SK-N-SH (cell line): ENCODE measurements at regions not wholly inside any gene's neighbourhood (a gene's known extent, or its start where the extent isn't known, plus 50 kb on each side); places are given as distances from the start of the nearest gene placed in this dataset.
A peak's percentile ranks its signal among the peaks of the same experiment; 100 is the strongest.

ENCODE experiments used
- CHD2 ChIP-seq: fragments of 150-350 bp; IDR thresholded peaks from 2 replicates; pipeline ENCODE4 v1.6.1; 2018; ENCODE audit warnings: low read length; ENCODE audit not compliant: partially characterized antibody
- ELF1 ChIP-seq: IDR thresholded peaks from 2 replicates; pipeline ENCODE4 v1.4.0; 2012
- EP300 ChIP-seq, 2 experiments: IDR thresholded peaks; 2 replicates each; pipeline versions ENCODE4 v1.4.0 to v1.6.1; 2012; ENCODE audit warnings: borderline replicate concordance in 1 of 2, low read depth in 1 of 2, low read length in 1 of 2
- EZH2phosphoT487 ChIP-seq: fragments of 200-600 bp; sonication (generic); IDR thresholded peaks from 2 replicates; pipeline ENCODE4 v1.6.1; 2017; ENCODE audit warnings: low read depth, mixed run types, mild to moderate bottlenecking, antibody characterized with exemption, moderate library complexity, borderline replicate concordance
- FOSL2 ChIP-seq: IDR thresholded peaks from 2 replicates; pipeline ENCODE4 v1.4.0; 2012; ENCODE audit warnings: low read depth, mild to moderate bottlenecking, moderate library complexity, borderline replicate concordance
- FOXJ3 ChIP-seq: sonication (generic); formaldehyde crosslinking; IDR thresholded peaks from 2 replicates; pipeline ENCODE4 v1.5.1; 2020; ENCODE audit warnings: mild to moderate bottlenecking, missing genetic modification reagents
- FOXM1 ChIP-seq: IDR thresholded peaks from 2 replicates; pipeline ENCODE4 v1.4.0; 2012; ENCODE audit warnings: low read depth, mild to moderate bottlenecking
- GABPA ChIP-seq: IDR thresholded peaks from 2 replicates; pipeline ENCODE4 v1.4.0; 2012; ENCODE audit warnings: low read depth, mild to moderate bottlenecking
- GATA2 ChIP-seq: sonication (generic); formaldehyde crosslinking; IDR thresholded peaks from 2 replicates; pipeline ENCODE4 v1.5.0; 2020; ENCODE audit warnings: mild to moderate bottlenecking, missing genetic modification reagents
- JUND ChIP-seq: IDR thresholded peaks from 2 replicates; pipeline ENCODE4 v1.4.0; 2012
- NFIC ChIP-seq: IDR thresholded peaks from 2 replicates; pipeline ENCODE4 v1.4.0; 2012; ENCODE audit warnings: borderline replicate concordance
- RCOR1 ChIP-seq: fragments of 150-350 bp; IDR thresholded peaks from 2 replicates; pipeline ENCODE4 v1.6.1; 2017; ENCODE audit warnings: antibody characterized with exemption, low read length
- RFX5 ChIP-seq: IDR thresholded peaks from 2 replicates; pipeline ENCODE4 v1.6.1; 2012; ENCODE audit warnings: mild to moderate bottlenecking, improper control_type of control experiment, low read length
- SIN3A ChIP-seq: IDR thresholded peaks from 2 replicates; pipeline ENCODE4 v1.6.1; 2012; ENCODE audit warnings: low read depth, mild to moderate bottlenecking, low read length, moderate library complexity, borderline replicate concordance
- SMC3 ChIP-seq: IDR thresholded peaks from 2 replicates; pipeline ENCODE4 v1.6.1; 2012; ENCODE audit warnings: low read depth, low read length, improper control_type of control experiment
- TAF1 ChIP-seq: IDR thresholded peaks from 2 replicates; pipeline ENCODE4 v1.6.1; 2012; ENCODE audit warnings: low read depth, mild to moderate bottlenecking, low read length, moderate library complexity, borderline replicate concordance
- TCF12 ChIP-seq: IDR thresholded peaks from 2 replicates; pipeline ENCODE4 v1.4.0; 2012
- YY1 ChIP-seq: IDR thresholded peaks from 2 replicates; pipeline ENCODE4 v1.4.0; 2012; ENCODE audit warnings: low read depth, mild to moderate bottlenecking
- TF ChIP-seq, protein P1 (sequence below): fragments of 150-350 bp; IDR thresholded peaks from 2 replicates; pipeline ENCODE4 v1.6.1; 2016; ENCODE audit warnings: mild to moderate bottlenecking, low read depth, low read length
- TF ChIP-seq, protein P2 (sequence below): IDR thresholded peaks from 2 replicates; pipeline ENCODE4 v1.4.0; 2012; ENCODE audit warnings: low read depth, borderline replicate concordance
- TF ChIP-seq, protein P3 (sequence below): IDR thresholded peaks from 2 replicates; pipeline ENCODE4 v1.4.0; 2012; ENCODE audit warnings: low read depth, borderline replicate concordance
- TF ChIP-seq, protein P4 (sequence below): fragments of 200-600 bp; sonication (generic); IDR thresholded peaks from 2 replicates; pipeline ENCODE4 v1.6.1; 2017; ENCODE audit warnings: antibody characterized with exemption, mild to moderate bottlenecking, moderate library complexity
- TF ChIP-seq, protein P5 (sequence below): IDR thresholded peaks from 2 replicates; pipeline ENCODE4 v1.4.0; 2012; ENCODE audit warnings: low read depth

GRCh38 chr4:177005674-177006230 is 213.0 kb upstream of the VEGFC start (continued):
- TF ChIP-seq, protein P1, sequence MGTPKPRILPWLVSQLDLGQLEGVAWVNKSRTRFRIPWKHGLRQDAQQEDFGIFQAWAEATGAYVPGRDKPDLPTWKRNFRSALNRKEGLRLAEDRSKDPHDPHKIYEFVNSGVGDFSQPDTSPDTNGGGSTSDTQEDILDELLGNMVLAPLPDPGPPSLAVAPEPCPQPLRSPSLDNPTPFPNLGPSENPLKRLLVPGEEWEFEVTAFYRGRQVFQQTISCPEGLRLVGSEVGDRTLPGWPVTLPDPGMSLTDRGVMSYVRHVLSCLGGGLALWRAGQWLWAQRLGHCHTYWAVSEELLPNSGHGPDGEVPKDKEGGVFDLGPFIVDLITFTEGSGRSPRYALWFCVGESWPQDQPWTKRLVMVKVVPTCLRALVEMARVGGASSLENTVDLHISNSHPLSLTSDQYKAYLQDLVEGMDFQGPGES, result no peak
- TF ChIP-seq FOXM1 (peak; percentile 94), RCOR1 (no peak), FOXJ3 (no peak), CHD2 (no peak), ELF1 (no peak), YY1 (peak; percentile 92), TCF12 (peak; percentile 96), RFX5 (no peak), SIN3A (no peak), TAF1 (no peak), EZH2phosphoT487 (no peak), GATA2 (CRISPR knock-in tag) (no peak), FOSL2 (peak; percentile 91), SMC3 (no peak), NFIC (peak; percentile 98), JUND (peak; percentile 88), GABPA (peak; percentile 42), EP300 (IDR thresholded peaks at IDR 0.05; ENCODE audit: borderline replicate concordance in 1 of 2, low read depth in 1 of 2, low read length in 1 of 2) (peak in 1 of 2 experiments; percentile 99; a peak in 2 of 4 replicates)
- TF ChIP-seq, protein P2, sequence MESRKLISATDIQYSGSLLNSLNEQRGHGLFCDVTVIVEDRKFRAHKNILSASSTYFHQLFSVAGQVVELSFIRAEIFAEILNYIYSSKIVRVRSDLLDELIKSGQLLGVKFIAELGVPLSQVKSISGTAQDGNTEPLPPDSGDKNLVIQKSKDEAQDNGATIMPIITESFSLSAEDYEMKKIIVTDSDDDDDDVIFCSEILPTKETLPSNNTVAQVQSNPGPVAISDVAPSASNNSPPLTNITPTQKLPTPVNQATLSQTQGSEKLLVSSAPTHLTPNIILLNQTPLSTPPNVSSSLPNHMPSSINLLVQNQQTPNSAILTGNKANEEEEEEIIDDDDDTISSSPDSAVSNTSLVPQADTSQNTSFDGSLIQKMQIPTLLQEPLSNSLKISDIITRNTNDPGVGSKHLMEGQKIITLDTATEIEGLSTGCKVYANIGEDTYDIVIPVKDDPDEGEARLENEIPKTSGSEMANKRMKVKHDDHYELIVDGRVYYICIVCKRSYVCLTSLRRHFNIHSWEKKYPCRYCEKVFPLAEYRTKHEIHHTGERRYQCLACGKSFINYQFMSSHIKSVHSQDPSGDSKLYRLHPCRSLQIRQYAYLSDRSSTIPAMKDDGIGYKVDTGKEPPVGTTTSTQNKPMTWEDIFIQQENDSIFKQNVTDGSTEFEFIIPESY, result peak; percentile 73; the same call in 1 of the 2 replicates
- TF ChIP-seq, protein P3, sequence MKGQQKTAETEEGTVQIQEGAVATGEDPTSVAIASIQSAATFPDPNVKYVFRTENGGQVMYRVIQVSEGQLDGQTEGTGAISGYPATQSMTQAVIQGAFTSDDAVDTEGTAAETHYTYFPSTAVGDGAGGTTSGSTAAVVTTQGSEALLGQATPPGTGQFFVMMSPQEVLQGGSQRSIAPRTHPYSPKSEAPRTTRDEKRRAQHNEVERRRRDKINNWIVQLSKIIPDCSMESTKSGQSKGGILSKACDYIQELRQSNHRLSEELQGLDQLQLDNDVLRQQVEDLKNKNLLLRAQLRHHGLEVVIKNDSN, result no peak
- TF ChIP-seq, protein P4, sequence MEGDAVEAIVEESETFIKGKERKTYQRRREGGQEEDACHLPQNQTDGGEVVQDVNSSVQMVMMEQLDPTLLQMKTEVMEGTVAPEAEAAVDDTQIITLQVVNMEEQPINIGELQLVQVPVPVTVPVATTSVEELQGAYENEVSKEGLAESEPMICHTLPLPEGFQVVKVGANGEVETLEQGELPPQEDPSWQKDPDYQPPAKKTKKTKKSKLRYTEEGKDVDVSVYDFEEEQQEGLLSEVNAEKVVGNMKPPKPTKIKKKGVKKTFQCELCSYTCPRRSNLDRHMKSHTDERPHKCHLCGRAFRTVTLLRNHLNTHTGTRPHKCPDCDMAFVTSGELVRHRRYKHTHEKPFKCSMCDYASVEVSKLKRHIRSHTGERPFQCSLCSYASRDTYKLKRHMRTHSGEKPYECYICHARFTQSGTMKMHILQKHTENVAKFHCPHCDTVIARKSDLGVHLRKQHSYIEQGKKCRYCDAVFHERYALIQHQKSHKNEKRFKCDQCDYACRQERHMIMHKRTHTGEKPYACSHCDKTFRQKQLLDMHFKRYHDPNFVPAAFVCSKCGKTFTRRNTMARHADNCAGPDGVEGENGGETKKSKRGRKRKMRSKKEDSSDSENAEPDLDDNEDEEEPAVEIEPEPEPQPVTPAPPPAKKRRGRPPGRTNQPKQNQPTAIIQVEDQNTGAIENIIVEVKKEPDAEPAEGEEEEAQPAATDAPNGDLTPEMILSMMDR, result no peak
- TF ChIP-seq, protein P5, sequence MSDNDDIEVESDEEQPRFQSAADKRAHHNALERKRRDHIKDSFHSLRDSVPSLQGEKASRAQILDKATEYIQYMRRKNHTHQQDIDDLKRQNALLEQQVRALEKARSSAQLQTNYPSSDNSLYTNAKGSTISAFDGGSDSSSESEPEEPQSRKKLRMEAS, result peak; percentile 45; the same call in 1 of the 2 replicates
